Activated CD4-positive, alpha-beta T cell treated with anti-CD3 and anti-CD28 coated beads, Interleukin-10, Interleukin-2, amounts not matched to agents 100 ng/mL and 50 ng/mL, durations not matched to agents 16 hours and 8 hours (primary cell): ENCODE measurements at regions not wholly inside any gene's neighbourhood (a gene's known extent, or its start where the extent isn't known, plus 50 kb on each side); places are given as distances from the start of the nearest gene placed in this dataset.
"Not testable (repeated sequence)": the region's sequence is repeated elsewhere in the genome, so short reads cannot be mapped to it uniquely, and the experiment has no call there.

Source experiments
- DNase-seq: peaks from one replicate; pipeline ENCODE4 v3.0.0-alpha.2; 2020

GRCh38 chr10:120761951-120762350 lies 89.2 kb upstream of the WDR11 start:
- DNase-seq, result no peak

- DNase-seq, result no peak
Observed at GRCh38 chr10:120765226-120765803, 85.8 kb upstream of the WDR11 start.

- no peak for DNase-seq
Observed at GRCh38 chr10:120768227-120768626, 82.9 kb upstream of the WDR11 start.

- DNase-seq, result no peak
Observed at GRCh38 chr10:120770496-120770895, 80.7 kb upstream of the WDR11 start.

- DNase-seq, result no peak
Observed at GRCh38 chr10:120776442-120776841, 74.7 kb upstream of the WDR11 start.

GRCh38 chr10:120782336-120782735 lies 68.8 kb upstream of the WDR11 start:
- DNase-seq, result no peak

- DNase-seq, result no peak
Observed at GRCh38 chr10:120783098-120783497, 68.1 kb upstream of the WDR11 start.

- no peak for DNase-seq
Observed at GRCh38 chr10:120783867-120784266, 67.3 kb upstream of the WDR11 start.

GRCh38 chr10:120788771-120789170 lies 62.4 kb upstream of the WDR11 start:
- DNase-seq, result no peak

- DNase-seq, result no peak
Observed at GRCh38 chr10:120789303-120790203, 61.6 kb upstream of the WDR11 start.

GRCh38 chr10:120791316-120791715 lies 59.8 kb upstream of the WDR11 start:
- DNase-seq, result no peak

- no peak for DNase-seq
Observed at GRCh38 chr10:120793088-120793487, 58.1 kb upstream of the WDR11 start.

- DNase-seq, result no peak
Observed at GRCh38 chr10:120794390-120794789, 56.8 kb upstream of the WDR11 start.

- DNase-seq, result not testable (repeated sequence)
Observed at GRCh38 chr10:120798276-120798675, 52.9 kb upstream of the WDR11 start.

- DNase-seq, result no peak
Observed at GRCh38 chr10:120799849-120800248, 51.3 kb upstream of the WDR11 start.

- no peak for DNase-seq
Observed at GRCh38 chr10:120800528-120801323, 50.4 kb upstream of the WDR11 start.
